ENCODE measurements at regions not wholly inside any gene's neighbourhood (a gene's known extent, or its start where the extent isn't known, plus 50 kb on each side); places are given as distances from the start of the nearest gene placed in this dataset.

GRCh38 chr16:52271088-52271750, 275.7 kb downstream of the TOX3 start:
- H3K9ac ChIP-seq (ENCODE audit: low read length in 3 of 3): no peak overlapping the region
- intact Hi-C loops (cut with DNase I): no loop called here
- no peaks in the 10 kb centered on the region for H3K9me3 ChIP-seq (ENCODE audit: control insufficient read depth in 2 of 3, insufficient read depth in 1 of 3, low read length in 3 of 3)
- no peaks in the 10 kb centered on the region for H3K27me3 ChIP-seq (ENCODE audit: control insufficient read depth, insufficient read depth, low read length)
- no peaks in the 10 kb centered on the region for H3K36me3 ChIP-seq (ENCODE audit: control insufficient read depth in 2 of 3, insufficient read depth in 3 of 3, low read length in 3 of 3)
- no peaks in the 10 kb centered on the region for H3K4me1 ChIP-seq (ENCODE audit: control insufficient read depth in 2 of 3, insufficient read depth in 2 of 3, low read depth in 1 of 3, low read length in 3 of 3)
- TF ChIP-seq CTCF (IDR thresholded peaks at IDR 0.05; ENCODE audit: borderline replicate concordance, extremely low read depth, insufficient read depth): no peak
- H3K27ac ChIP-seq (ENCODE audit: low read depth in 2 of 2, low read length in 2 of 2): no peak overlapping the region
- H3K4me3 ChIP-seq (ENCODE audit: low read length in 3 of 3): no peak overlapping the region
- DNase-seq (no peak), FAIRE-seq (no peak)

GRCh38 chr16:52265446-52265861, 281.5 kb downstream of the TOX3 start:
- no peak overlapping the region for H3K9ac ChIP-seq (ENCODE audit: low read length in 3 of 3)
- H3K9me3 ChIP-seq (ENCODE audit: control insufficient read depth in 2 of 3, insufficient read depth in 1 of 3, low read length in 3 of 3): no peaks in the 10 kb centered on the region
- no peak for TF ChIP-seq CTCF (IDR thresholded peaks at IDR 0.05; ENCODE audit: borderline replicate concordance, extremely low read depth, insufficient read depth)
- FAIRE-seq (no peak), DNase-seq (peak in 3 of 5 donors; percentile 21 to 69 (median 62))
- intact Hi-C loops (cut with DNase I): no loop called here
- no peaks in the 10 kb centered on the region for H3K27me3 ChIP-seq (ENCODE audit: control insufficient read depth, insufficient read depth, low read length)
- no peaks in the 10 kb centered on the region for H3K36me3 ChIP-seq (ENCODE audit: control insufficient read depth in 2 of 3, insufficient read depth in 3 of 3, low read length in 3 of 3)
- no peak overlapping the region for H3K4me3 ChIP-seq (ENCODE audit: low read length in 3 of 3)
- no peak overlapping the region for H3K27ac ChIP-seq (ENCODE audit: low read depth in 2 of 2, low read length in 2 of 2)
- H3K4me1 ChIP-seq (ENCODE audit: control insufficient read depth in 2 of 3, insufficient read depth in 2 of 3, low read depth in 1 of 3, low read length in 3 of 3): peaks cover 0 to 2% (median 2%) of the 10 kb centered on the region in 3 donors

GRCh38 chr16:52257534-52257933, 289.4 kb downstream of the TOX3 start:
- H3K9me3 ChIP-seq (ENCODE audit: control insufficient read depth in 2 of 3, insufficient read depth in 1 of 3, low read length in 3 of 3): no peaks in the 10 kb centered on the region
- peaks cover 0 to 12% (median 5%) of the 10 kb centered on the region in 3 donors for H3K4me1 ChIP-seq (ENCODE audit: control insufficient read depth in 2 of 3, insufficient read depth in 2 of 3, low read depth in 1 of 3, low read length in 3 of 3)
- no peaks in the 10 kb centered on the region for H3K36me3 ChIP-seq (ENCODE audit: control insufficient read depth in 2 of 3, insufficient read depth in 3 of 3, low read length in 3 of 3)
- H3K9ac ChIP-seq (ENCODE audit: low read length in 3 of 3): no peak overlapping the region
- no peak overlapping the region for H3K4me3 ChIP-seq (ENCODE audit: low read length in 3 of 3)
- no peak for DNase-seq
- intact Hi-C loops (cut with DNase I): no loop called here
- TF ChIP-seq CTCF (IDR thresholded peaks at IDR 0.05; ENCODE audit: borderline replicate concordance, extremely low read depth, insufficient read depth): no peak
- peak overlapping the region in 1 of 2 donors; percentile 63 for H3K27ac ChIP-seq (ENCODE audit: low read depth in 2 of 2, low read length in 2 of 2)
- no peak for FAIRE-seq
- H3K27me3 ChIP-seq (ENCODE audit: control insufficient read depth, insufficient read depth, low read length): no peaks in the 10 kb centered on the region
